ENCODE measurements at regions not wholly inside any gene's neighbourhood (a gene's known extent, or its start where the extent isn't known, plus 50 kb on each side); places are given as distances from the start of the nearest gene placed in this dataset.

GRCh38 chr5:135190416-135191083 lies 156.5 kb upstream of the PITX1 start:
- H3K9ac ChIP-seq (ENCODE audit: control insufficient read depth, extremely low read depth, insufficient read depth, low read length) = no peak overlapping the region

GRCh38 chr5:135189024-135189423 lies 155.0 kb upstream of the PITX1 start:
- no peak for TF ChIP-seq CTCF (optimal IDR thresholded peaks at IDR 0.05 in 1 of 3, IDR thresholded peaks at IDR 0.05 in 1 of 3, conservative IDR thresholded peaks at IDR 0.05 in 1 of 3; ENCODE audit: extremely low read depth in 1 of 3, insufficient read depth in 2 of 3, low read length in 3 of 3)
- no peak for TF ChIP-seq EZH2 (IDR thresholded peaks at IDR 0.05; ENCODE audit: low read length)
- dilution Hi-C loops (cut with MboI; ENCODE audit: extremely low pct_ligation_motif_present, low sequenced_read_pairs) = no loop called here
- H2AFZ ChIP-seq (ENCODE audit: control insufficient read depth, low read length) = no peak overlapping the region
- H4K20me1 ChIP-seq (ENCODE audit: control insufficient read depth, extremely low read depth, insufficient read depth, low read length) = no peaks in the 10 kb centered on the region
- H3K9me1 ChIP-seq (ENCODE audit: control insufficient read depth, extremely low read depth, insufficient read depth, low read length) = no peaks in the 10 kb centered on the region
- H3K4me2 ChIP-seq (ENCODE audit: control insufficient read depth, extremely low read depth, insufficient read depth, low read depth, low read length) = no peak overlapping the region
- H3K4me1 ChIP-seq (ENCODE audit: control insufficient read depth, extremely low read depth, insufficient read depth, low read length) = no peaks in the 10 kb centered on the region
- no peak overlapping the region for H3K27ac ChIP-seq (ENCODE audit: control insufficient read depth, insufficient read depth, low read length)
- FAIRE-seq (no peak), DNase-seq (ENCODE audit: low read depth, low spot score) (no peak)
- no peaks in the 10 kb centered on the region for H3K36me3 ChIP-seq (ENCODE audit: control insufficient read depth in 2 of 2, extremely low read depth in 1 of 2, insufficient read depth in 2 of 2, low read length in 2 of 2)
- H3K4me3 ChIP-seq (ENCODE audit: control insufficient read depth in 2 of 3, extremely low read depth in 1 of 3, insufficient read depth in 2 of 3, low read depth in 1 of 3, low read length in 3 of 3) = no peak overlapping the region
- peaks cover 27% of the 10 kb centered on the region for H3K27me3 ChIP-seq (ENCODE audit: control insufficient read depth, extremely low read depth, insufficient read depth, low read length)
- H3K9me3 ChIP-seq (ENCODE audit: control insufficient read depth, low read depth, low read length) = no peaks in the 10 kb centered on the region
- H3K79me2 ChIP-seq (ENCODE audit: control insufficient read depth, insufficient read depth, low read length) = no peaks in the 10 kb centered on the region
- no peak overlapping the region for H3K9ac ChIP-seq (ENCODE audit: control insufficient read depth, extremely low read depth, insufficient read depth, low read length)

More at GRCh38 chr5:135190416-135191083, 156.5 kb upstream of the PITX1 start:
- H3K4me2 ChIP-seq (ENCODE audit: control insufficient read depth, extremely low read depth, insufficient read depth, low read depth, low read length) = no peak overlapping the region
- FAIRE-seq = no peak
- H3K4me3 ChIP-seq (ENCODE audit: control insufficient read depth in 2 of 3, extremely low read depth in 1 of 3, insufficient read depth in 2 of 3, low read depth in 1 of 3, low read length in 3 of 3) = no peak overlapping the region
- no peak for DNase-seq (ENCODE audit: low read depth, low spot score)
- TF ChIP-seq EZH2 (IDR thresholded peaks at IDR 0.05; ENCODE audit: low read length) (no peak), CTCF (optimal IDR thresholded peaks at IDR 0.05 in 1 of 3, IDR thresholded peaks at IDR 0.05 in 1 of 3, conservative IDR thresholded peaks at IDR 0.05 in 1 of 3; ENCODE audit: extremely low read depth in 1 of 3, insufficient read depth in 2 of 3, low read length in 3 of 3) (no peak)
- peaks cover 24% of the 10 kb centered on the region for H3K27me3 ChIP-seq (ENCODE audit: control insufficient read depth, extremely low read depth, insufficient read depth, low read length)
- H2AFZ ChIP-seq (ENCODE audit: control insufficient read depth, low read length) = no peak overlapping the region
- no peaks in the 10 kb centered on the region for H3K9me1 ChIP-seq (ENCODE audit: control insufficient read depth, extremely low read depth, insufficient read depth, low read length)
- H3K27ac ChIP-seq (ENCODE audit: control insufficient read depth, insufficient read depth, low read length) = no peak overlapping the region
- H4K20me1 ChIP-seq (ENCODE audit: control insufficient read depth, extremely low read depth, insufficient read depth, low read length) = no peaks in the 10 kb centered on the region
- no peaks in the 10 kb centered on the region for H3K79me2 ChIP-seq (ENCODE audit: control insufficient read depth, insufficient read depth, low read length)
- H3K4me1 ChIP-seq (ENCODE audit: control insufficient read depth, extremely low read depth, insufficient read depth, low read length) = no peaks in the 10 kb centered on the region
- dilution Hi-C loops (cut with MboI; ENCODE audit: extremely low pct_ligation_motif_present, low sequenced_read_pairs) = no loop called here
- H3K9me3 ChIP-seq (ENCODE audit: control insufficient read depth, low read depth, low read length) = no peaks in the 10 kb centered on the region
- H3K36me3 ChIP-seq (ENCODE audit: control insufficient read depth in 2 of 2, extremely low read depth in 1 of 2, insufficient read depth in 2 of 2, low read length in 2 of 2) = no peaks in the 10 kb centered on the region
